ENCODE measurements at regions not wholly inside any gene's neighbourhood (a gene's known extent, or its start where the extent isn't known, plus 50 kb on each side); places are given as distances from the start of the nearest gene placed in this dataset.

GRCh38 chr4:147056940-147057610, 111.4 kb upstream of the TTC29 start:
- DNase-seq = no peak

GRCh38 chr4:147057611-147058190, 112.0 kb upstream of the TTC29 start:
- DNase-seq = no peak

GRCh38 chr4:147059064-147059731, 113.5 kb upstream of the TTC29 start:
- no peak for DNase-seq

- DNase-seq = no peak
These were observed 114.7 kb upstream of the TTC29 start for GRCh38 chr4:147060151-147060931.

- DNase-seq = no peak
These were observed 119.2 kb upstream of the TTC29 start for GRCh38 chr4:147064856-147065255.

- no peak for DNase-seq
These were observed 122.9 kb upstream of the TTC29 start for GRCh38 chr4:147068564-147068963.

GRCh38 chr4:147071209-147071740, 125.6 kb upstream of the TTC29 start:
- no peak for DNase-seq

- no peak for DNase-seq
These were observed 130.5 kb upstream of the TTC29 start for GRCh38 chr4:147076179-147076578.

GRCh38 chr4:147076728-147077127, 131.1 kb upstream of the TTC29 start:
- no peak for DNase-seq

- DNase-seq = no peak
These were observed 132.7 kb upstream of the TTC29 start for GRCh38 chr4:147078362-147078761.

GRCh38 chr4:147078875-147079658, 133.4 kb upstream of the TTC29 start:
- no peak for DNase-seq

GRCh38 chr4:147084861-147085260, 139.2 kb upstream of the TTC29 start:
- DNase-seq = no peak

GRCh38 chr4:147085781-147086180, 140.1 kb upstream of the TTC29 start:
- no peak for DNase-seq

GRCh38 chr4:147088146-147088545, 142.5 kb upstream of the TTC29 start:
- DNase-seq = no peak

- DNase-seq = no peak
These were observed 144.8 kb upstream of the TTC29 start for GRCh38 chr4:147090486-147090885.

- DNase-seq = no peak
These were observed 147.5 kb upstream of the TTC29 start for GRCh38 chr4:147093206-147093605.

GRCh38 chr4:147094238-147094637, 148.6 kb upstream of the TTC29 start:
- no peak for DNase-seq

GRCh38 chr4:147096667-147097604, 151.3 kb upstream of the TTC29 start:
- DNase-seq = peak; percentile 4

GRCh38 chr4:147101678-147102077, 156.0 kb upstream of the TTC29 start:
- no peak for DNase-seq

- DNase-seq = no peak
These were observed 156.9 kb upstream of the TTC29 start for GRCh38 chr4:147102596-147102995.

- no peak for DNase-seq
These were observed 157.8 kb upstream of the TTC29 start for GRCh38 chr4:147103403-147103946.
